ENCODE measurements at regions not wholly inside any gene's neighbourhood (a gene's known extent, or its start where the extent isn't known, plus 50 kb on each side); places are given as distances from the start of the nearest gene placed in this dataset.
"Not testable (repeated sequence)": the region's sequence is repeated elsewhere in the genome, so short reads cannot be mapped to it uniquely, and the experiment has no call there.

DNA sequence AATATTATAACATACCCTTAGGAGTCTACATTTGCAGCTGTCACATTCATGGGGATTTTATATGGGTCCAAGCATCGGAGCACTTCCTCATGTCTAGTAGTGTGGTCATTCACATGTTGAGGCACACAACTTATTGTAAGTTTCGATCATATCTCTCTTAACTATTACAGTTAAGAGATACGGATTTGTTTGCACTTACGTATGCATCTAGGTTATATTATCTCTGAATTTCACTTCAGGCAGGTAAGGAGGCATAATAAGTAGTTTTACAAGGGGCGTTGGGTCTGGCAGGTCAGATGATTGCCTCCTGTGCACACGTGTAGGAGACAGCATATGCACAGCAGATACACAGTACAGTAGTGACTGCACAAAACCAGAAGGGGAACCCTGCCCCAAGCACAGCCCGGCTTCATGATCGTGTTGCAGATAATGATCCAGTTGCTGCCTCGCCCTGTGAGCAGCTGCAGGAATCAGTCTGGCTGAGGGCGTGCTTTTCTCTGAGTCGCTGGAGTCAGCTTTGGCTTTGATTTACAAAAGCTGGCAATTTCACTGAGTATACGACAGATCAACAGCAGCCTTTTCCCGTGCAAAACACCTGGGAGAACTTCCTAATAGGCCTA lies 302.9 kb upstream of the GATB start:
- DNase-seq (ENCODE audit: low spot score) = no peak

- no peak for DNase-seq (ENCODE audit: low spot score)
Observed at GRCh38 chr4:152062936-152063620, 302.3 kb upstream of the GATB start.

DNA sequence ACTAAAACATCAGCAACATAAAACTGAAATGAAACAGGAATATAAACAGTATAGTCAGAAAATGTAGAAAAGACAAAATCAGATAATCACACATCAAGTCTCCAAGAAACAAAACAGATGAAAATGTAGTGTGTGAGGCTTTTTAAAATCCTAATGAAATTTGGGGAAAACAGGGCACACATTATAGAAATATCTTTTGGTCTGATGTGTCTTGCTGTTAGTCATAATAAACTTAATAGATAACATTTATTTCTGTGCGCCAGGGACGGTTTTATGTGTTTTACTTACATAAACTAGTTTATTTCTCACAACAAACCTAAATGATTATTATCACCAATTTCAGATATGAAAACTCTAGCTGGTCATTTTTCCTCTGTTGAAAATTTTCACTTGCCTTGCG lies 293.9 kb upstream of the GATB start:
- DNase-seq (ENCODE audit: low spot score) = no peak

DNA sequence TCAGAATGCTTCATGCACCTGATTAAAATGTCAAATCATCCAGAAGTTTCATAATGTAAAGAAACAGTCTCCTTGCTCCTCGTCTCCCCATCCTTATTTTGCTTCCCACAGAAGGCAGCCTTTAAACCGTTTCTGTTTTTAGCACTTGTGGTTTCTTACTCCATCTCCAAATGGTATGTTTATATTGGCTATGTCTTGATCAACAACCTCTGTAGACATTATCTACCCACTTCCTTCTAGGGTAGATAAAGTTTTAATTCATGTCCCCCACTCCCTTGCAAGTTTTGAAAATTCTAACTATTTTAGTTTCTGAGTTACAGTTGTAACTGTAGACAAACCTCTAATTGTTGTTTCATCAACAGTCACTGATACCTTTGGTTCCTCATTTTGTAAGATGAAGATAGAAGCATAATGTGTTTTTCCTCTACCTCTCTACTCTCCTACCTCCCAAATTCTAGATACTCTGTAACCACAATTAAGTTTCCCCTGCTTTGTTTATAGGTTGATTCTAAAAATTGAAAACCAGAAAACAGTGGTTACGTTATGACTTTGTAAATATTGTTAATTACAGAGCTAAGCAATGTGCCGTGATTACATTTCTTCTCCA lies 291.7 kb upstream of the GATB start:
- DNase-seq (ENCODE audit: low spot score) = peak; percentile 24

GRCh38 chr4:152051332-152051731 lies 290.5 kb upstream of the GATB start:
- DNase-seq (ENCODE audit: low spot score) = not testable (repeated sequence)

GRCh38 chr4:152050106-152050505 lies 289.3 kb upstream of the GATB start:
- DNase-seq (ENCODE audit: low spot score) = no peak

GRCh38 chr4:152047451-152047850 lies 286.6 kb upstream of the GATB start:
- DNase-seq (ENCODE audit: low spot score) = no peak

GRCh38 chr4:152045807-152046571 lies 285.2 kb upstream of the GATB start:
- no peak for DNase-seq (ENCODE audit: low spot score)

DNA sequence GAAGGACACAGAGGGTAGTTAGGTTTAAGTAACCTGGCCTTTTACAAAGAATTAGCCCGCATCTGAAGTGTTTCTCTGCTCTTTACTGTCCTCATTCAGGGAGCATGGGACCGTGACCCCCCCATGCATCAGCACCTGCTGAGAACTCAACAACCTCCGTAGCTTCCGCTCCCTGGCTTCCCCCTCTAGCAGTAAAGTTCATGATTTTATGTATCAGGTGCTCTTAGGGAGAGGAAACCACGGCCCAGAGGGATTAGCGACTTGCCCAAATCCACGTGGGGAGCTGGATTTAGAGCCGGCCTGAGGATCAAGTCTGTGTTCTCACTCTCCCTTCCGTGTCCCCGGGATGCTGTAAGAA lies 284.6 kb upstream of the GATB start:
- DNase-seq (ENCODE audit: low spot score) = no peak

DNA sequence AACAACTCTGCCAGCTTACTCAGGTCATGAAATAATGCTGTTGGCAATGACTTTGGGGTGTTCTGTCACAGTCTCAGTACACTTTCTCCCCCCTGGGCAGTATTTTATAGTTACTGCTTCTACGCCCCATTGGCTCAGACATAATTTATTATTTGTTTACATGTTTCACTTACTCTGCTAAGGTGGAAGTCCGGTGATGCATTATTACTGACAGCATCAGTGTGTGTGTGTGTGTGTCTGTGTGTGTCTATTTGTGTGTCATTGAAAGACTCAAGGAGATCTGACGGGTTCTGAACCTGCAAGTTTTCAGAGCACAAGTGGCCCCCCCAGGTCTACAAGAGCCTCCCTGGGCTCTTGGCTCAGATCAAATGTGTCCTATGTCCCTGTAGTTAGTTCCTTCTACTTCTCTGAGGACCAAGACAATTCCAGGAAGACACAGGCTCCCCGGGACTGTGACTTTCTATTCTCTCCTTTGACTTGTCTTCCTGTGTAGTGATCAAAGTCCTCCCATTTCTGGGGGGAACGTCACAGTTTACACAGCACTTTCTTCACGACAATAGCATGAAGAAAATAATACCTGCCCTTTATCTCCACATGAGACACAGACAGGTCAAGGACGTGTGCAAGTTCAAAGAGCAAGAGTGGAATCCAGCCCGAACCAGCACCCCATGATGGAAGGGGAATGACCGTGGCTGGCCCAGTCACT lies 283.7 kb upstream of the GATB start:
- DNase-seq (ENCODE audit: low spot score) = no peak

GRCh38 chr4:152041295-152041694 lies 280.5 kb upstream of the GATB start:
- DNase-seq (ENCODE audit: low spot score) = no peak

- DNase-seq (ENCODE audit: low spot score) = no peak
Observed at GRCh38 chr4:152039691-152040090, 278.9 kb upstream of the GATB start.

- DNase-seq (ENCODE audit: low spot score) = peak; percentile 62
Observed at GRCh38 chr4:152039023-152039481, 278.2 kb upstream of the GATB start.

DNA sequence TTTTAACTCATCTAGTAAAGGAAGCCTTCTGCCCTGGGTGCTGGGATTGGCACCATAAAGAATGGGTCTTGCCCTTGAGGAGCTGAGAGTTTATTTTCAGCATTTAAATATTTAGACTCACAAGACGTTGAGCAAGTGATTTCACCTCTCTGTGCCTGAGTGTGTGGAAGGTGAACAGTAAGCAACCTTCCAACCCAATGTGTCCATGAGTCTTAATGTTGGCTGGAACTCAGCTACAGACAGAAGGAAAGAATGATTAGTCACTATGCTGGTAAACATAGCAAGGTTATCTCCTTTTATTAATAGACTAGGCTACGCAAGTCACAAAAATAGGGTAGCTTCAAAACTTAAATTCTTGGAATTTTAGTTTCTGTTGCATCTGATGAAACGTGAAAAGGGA lies 277.4 kb upstream of the GATB start:
- peak; percentile 30 for DNase-seq (ENCODE audit: low spot score)

- DNase-seq (ENCODE audit: low spot score) = no peak
Observed at GRCh38 chr4:152037435-152037834, 276.6 kb upstream of the GATB start.

- DNase-seq (ENCODE audit: low spot score) = no peak
Observed at GRCh38 chr4:152033621-152034020, 272.8 kb upstream of the GATB start.

DNA sequence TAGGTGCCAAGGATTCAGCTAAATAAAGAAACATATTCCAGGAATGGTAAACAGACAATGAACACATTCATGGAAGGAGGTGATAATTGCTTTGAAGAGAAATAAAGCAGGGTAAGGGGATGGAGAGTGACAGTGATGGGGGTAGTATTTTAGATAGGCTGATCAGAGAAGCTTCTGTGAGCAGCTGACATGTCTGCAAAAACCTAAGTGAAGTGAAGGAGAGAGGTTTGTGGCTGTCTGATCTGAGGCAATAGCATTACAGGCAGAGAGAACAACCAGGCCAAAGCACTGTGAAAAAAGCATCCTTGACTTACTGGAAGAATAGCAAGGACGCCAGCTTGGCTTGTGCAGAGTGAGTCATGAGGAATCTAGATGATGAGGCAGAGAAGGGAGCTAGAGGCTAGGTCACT lies 271.9 kb upstream of the GATB start:
- peak; percentile 17 for DNase-seq (ENCODE audit: low spot score)

GRCh38 chr4:152029631-152030030 lies 268.8 kb upstream of the GATB start:
- DNase-seq (ENCODE audit: low spot score) = no peak

DNA sequence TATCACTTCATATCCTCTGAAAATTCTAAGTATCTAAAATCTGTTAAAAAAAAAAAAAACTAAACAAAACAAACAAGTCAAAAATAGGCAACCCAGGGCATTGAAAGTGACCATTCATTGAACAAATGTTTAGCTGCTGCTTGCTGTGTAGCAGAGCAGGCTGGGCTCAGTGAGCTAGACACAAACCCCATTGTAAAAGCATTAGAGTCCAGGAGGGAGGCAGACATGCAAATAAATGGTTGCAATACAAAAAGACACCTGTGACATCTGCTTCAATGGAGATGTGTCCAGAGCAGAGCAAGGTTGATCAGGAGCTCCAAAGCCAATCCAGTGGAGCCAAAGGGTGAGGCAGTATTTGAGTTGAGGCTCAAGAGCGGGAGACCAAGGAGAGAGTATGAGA lies 267.3 kb upstream of the GATB start:
- DNase-seq (ENCODE audit: low spot score) = no peak

DNA sequence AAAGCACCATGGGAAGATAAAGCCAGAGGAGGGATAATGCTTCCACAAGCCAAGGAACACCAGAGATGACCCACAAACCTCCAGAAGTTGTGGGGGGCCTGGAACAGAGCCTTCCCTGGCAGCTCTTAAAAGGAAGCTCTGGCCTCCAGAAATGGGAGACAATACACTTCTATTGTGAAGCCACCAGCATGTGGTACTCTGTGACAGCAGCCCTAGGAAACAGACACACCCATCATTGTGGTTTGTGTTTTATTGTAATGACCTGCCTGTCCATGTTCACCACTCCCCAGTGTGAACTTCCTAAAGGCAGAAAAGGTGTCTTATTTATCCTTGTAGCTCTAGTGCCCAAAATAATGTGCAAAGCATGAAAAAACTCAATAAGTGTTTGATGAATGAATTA lies 264.1 kb upstream of the GATB start:
- no peak for DNase-seq (ENCODE audit: low spot score)

GRCh38 chr4:152023674-152024073 lies 262.9 kb upstream of the GATB start:
- DNase-seq (ENCODE audit: low spot score) = no peak

GRCh38 chr4:152022543-152022942 lies 261.7 kb upstream of the GATB start:
- DNase-seq (ENCODE audit: low spot score) = no peak

Measured in hepatic stellate cell (primary cell).